ENCODE measurements at regions not wholly inside any gene's neighbourhood (a gene's known extent, or its start where the extent isn't known, plus 50 kb on each side); places are given as distances from the start of the nearest gene placed in this dataset.
"Not testable (repeated sequence)": the region's sequence is repeated elsewhere in the genome, so short reads cannot be mapped to it uniquely, and the experiment has no call there.

DNA sequence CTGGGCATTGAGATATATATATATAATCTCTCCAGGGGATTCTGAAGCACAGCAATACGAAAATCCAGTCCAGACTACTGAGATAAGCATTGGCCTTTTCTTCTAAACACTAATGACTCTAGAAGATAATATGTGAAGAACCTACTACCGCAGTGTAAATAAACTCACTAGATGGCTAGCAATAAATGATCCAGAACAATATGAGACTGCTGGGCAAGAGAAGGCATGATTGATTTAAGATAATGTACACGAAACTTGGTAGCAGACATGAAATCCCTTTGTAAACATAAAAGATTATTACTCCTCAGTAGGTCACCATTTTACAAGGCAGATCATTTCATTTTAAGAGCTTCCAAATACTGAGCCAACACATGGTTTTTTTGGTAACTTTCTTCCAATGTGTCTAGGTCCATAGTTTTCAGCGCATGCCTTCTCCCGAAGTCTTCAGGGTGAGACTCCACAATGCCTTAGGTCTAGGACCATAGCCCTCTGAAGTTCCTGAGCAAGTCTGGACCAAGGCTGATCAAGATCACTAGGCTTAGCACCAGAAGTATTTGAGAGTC lies 193.2 kb downstream of the LRRN1 start:
- Histone ChIP-seq H3K27ac (no peak overlapping the region), H3K27me3 (no peaks in the 10 kb centered on the region), H3K4me3 (no peak overlapping the region), H3K9me3 (peaks cover 0 to 8% (median 0%) of the 10 kb centered on the region in 4 donors), H3K36me3 (no peaks in the 10 kb centered on the region), H3K4me1 (no peaks in the 10 kb centered on the region)
- DNase-seq: no peak
- intact Hi-C loops (cut with DNase I; ENCODE audit: low total_unique reads): no loop called here
- no peak for TF ChIP-seq POLR2AphosphoS5 (IDR thresholded peaks at IDR 0.05)
- TF ChIP-seq EP300 (IDR thresholded peaks at IDR 0.05): no peak
- TF ChIP-seq, protein P1, sequence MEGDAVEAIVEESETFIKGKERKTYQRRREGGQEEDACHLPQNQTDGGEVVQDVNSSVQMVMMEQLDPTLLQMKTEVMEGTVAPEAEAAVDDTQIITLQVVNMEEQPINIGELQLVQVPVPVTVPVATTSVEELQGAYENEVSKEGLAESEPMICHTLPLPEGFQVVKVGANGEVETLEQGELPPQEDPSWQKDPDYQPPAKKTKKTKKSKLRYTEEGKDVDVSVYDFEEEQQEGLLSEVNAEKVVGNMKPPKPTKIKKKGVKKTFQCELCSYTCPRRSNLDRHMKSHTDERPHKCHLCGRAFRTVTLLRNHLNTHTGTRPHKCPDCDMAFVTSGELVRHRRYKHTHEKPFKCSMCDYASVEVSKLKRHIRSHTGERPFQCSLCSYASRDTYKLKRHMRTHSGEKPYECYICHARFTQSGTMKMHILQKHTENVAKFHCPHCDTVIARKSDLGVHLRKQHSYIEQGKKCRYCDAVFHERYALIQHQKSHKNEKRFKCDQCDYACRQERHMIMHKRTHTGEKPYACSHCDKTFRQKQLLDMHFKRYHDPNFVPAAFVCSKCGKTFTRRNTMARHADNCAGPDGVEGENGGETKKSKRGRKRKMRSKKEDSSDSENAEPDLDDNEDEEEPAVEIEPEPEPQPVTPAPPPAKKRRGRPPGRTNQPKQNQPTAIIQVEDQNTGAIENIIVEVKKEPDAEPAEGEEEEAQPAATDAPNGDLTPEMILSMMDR (IDR thresholded peaks at IDR 0.05): no peak
- no peak for TF ChIP-seq POLR2A (IDR thresholded peaks at IDR 0.05)
- WGBS, 5 donors: 62 to 72% (median 70%) methylated on average over 5 of the region's 5 CpGs

DNA sequence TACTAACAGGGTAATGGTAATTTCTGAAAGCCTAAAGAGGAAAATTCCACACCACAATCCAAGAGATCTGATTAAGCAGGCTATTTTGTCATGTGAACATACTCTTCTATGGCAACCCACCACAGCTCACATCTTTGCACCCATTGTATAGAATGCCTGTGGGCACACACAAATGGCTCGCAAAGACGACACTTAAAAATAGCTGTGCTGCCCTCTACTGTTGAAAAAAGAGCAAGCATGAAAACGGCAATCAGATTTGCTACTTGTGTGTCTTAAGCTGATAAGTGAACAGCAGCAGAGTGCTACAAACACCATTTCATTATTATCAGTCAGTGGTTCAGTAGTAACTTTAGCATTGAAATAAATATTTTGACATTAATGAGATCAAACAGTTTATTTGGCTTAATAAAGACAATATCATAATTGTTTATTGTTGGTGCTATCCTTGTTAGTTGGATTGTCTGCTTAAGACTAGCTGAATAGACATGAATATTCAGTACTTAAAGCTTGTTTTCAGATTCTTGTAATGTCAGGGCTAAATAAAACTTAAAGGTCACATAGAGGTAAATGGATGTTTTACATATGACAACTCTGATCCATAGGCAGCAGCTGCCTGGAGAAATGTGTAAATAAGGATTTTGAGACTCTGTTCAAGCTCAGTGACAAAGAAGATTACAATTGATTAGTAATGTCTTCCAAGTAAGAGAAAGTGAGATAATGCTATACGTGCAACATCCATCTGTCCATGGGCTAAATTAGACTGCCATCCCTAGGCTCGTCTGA lies 199.1 kb downstream of the LRRN1 start:
- no peaks in the 10 kb centered on the region for H3K36me3 ChIP-seq
- peaks cover 0 to 8% (median 0%) of the 10 kb centered on the region in 4 donors for H3K9me3 ChIP-seq
- H3K4me1 ChIP-seq: no peaks in the 10 kb centered on the region
- peak in 1 of 2 donors; percentile 76 for DNase-seq
- intact Hi-C loops (cut with DNase I; ENCODE audit: low total_unique reads): no loop called here
- H3K4me3 ChIP-seq: no peak overlapping the region
- no peaks in the 10 kb centered on the region for H3K27me3 ChIP-seq
- 26 to 34% (median 27%) methylated on average over 5 of the region's 5 CpGs for WGBS, 5 donors
- H3K27ac ChIP-seq: no peak overlapping the region
- TF ChIP-seq, protein P1 (IDR thresholded peaks at IDR 0.05): peak in 5 of 7 experiments; percentile 4 to 45 (median 26)
- no peak for TF ChIP-seq POLR2A (IDR thresholded peaks at IDR 0.05)

DNA sequence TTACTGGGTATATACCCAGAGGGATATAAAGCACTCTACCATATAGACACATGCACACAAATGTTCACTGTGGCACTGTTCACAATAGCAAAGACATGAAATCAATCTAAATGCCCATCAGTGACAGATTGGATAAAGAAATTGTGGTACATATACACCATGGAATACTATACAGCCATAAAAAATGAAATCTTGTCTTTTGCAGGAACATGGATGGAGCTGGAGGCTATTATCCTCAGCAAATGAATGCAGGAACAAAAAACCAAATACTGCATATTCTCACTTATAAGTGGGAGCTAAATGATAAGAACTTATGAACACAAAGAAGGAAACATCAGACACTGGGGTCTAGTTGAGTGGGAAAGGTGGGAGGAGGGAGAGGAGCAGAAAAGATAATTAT lies 200.1 kb downstream of the LRRN1 start:
- DNase-seq; H3K9me3 ChIP-seq; H3K4me3 ChIP-seq; H3K36me3 ChIP-seq; H3K27ac ChIP-seq; H3K4me1 ChIP-seq; H3K27me3 ChIP-seq; intact Hi-C loops (cut with DNase I; ENCODE audit: low total_unique reads): not testable (repeated sequence)

DNA sequence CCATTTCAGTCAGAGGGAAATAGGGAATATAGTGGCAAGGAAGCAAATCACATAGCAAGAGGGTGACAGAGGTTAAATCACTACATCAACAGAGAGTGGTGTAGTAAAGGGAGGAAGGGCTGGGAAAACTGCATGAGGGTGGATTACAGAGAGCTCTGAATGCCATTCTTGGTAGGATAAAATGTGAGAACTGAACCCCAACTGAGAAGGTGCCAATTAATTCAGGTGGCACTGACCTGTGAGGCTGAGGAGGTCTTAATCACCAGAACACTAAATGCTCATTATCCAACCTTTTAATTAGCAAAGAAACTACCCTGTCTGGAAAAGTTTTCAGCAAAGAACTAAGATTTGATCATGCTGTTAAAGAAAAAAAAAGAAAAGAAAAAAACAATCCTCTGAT lies 202.7 kb downstream of the LRRN1 start:
- Histone ChIP-seq H3K27me3 (no peaks in the 10 kb centered on the region), H3K27ac (no peak overlapping the region), H3K9me3 (no peaks in the 10 kb centered on the region), H3K36me3 (no peaks in the 10 kb centered on the region), H3K4me3 (no peak overlapping the region), H3K4me1 (no peaks in the 10 kb centered on the region)
- no peak for DNase-seq
- TF ChIP-seq POLR2A (IDR thresholded peaks at IDR 0.05): no peak
- TF ChIP-seq, protein P1 (IDR thresholded peaks at IDR 0.05): no peak
- TF ChIP-seq POLR2AphosphoS5 (IDR thresholded peaks at IDR 0.05): no peak
- no peak for TF ChIP-seq EP300 (IDR thresholded peaks at IDR 0.05)
- intact Hi-C loops (cut with DNase I; ENCODE audit: low total_unique reads): no loop called here

DNA sequence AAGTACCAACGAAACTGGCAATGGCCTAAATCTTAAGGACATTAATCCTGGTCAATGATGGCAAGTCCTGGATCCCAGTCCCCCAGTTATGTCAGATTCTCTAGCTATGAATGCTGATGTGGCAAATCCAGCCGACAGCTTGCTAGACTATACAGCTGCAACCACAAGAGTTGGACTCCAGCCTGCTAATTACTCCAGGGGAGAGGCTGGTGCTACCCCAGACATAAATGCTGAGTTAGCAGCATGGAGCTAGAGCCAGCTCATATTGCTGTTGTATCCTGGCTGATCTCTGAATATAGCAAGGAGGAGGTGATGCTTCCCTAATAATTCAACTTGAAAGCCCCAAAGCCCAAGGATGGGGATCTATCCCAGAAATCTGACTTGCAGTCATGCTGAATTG lies 207.1 kb downstream of the LRRN1 start:
- peak in 1 of 2 donors; percentile 30 for DNase-seq
- Histone ChIP-seq H3K4me3 (no peak overlapping the region), H3K27ac (no peak overlapping the region), H3K27me3 (no peaks in the 10 kb centered on the region), H3K36me3 (no peaks in the 10 kb centered on the region), H3K9me3 (no peaks in the 10 kb centered on the region), H3K4me1 (no peaks in the 10 kb centered on the region)
- intact Hi-C loops (cut with DNase I; ENCODE audit: low total_unique reads): no loop called here
- TF ChIP-seq POLR2A (IDR thresholded peaks at IDR 0.05) (no peak), POLR2AphosphoS5 (IDR thresholded peaks at IDR 0.05) (no peak), EP300 (IDR thresholded peaks at IDR 0.05) (no peak)
- TF ChIP-seq, protein P1 (IDR thresholded peaks at IDR 0.05): no peak
- 71 to 83% (median 78%) methylated on average over 2 of the region's 2 CpGs for WGBS, 5 donors
